Osteocyte (in vitro differentiated cells): ENCODE measurements at regions not wholly inside any gene's neighbourhood (a gene's known extent, or its start where the extent isn't known, plus 50 kb on each side); places are given as distances from the start of the nearest gene placed in this dataset.

Experiments used
- DNase-seq: peaks from one replicate; pipeline ENCODE4 v3.0.0; 2021; ENCODE audit warnings: mixed read lengths; ENCODE audit not compliant: unreplicated experiment; ENCODE audit errors: extremely low spot score
- H3K27ac Mint-ChIP-seq: one replicate; pipeline ENCODE4 v1.8.0; 2021; ENCODE audit warnings: mild to moderate bottlenecking, mixed read lengths; ENCODE audit not compliant: unreplicated experiment
- H3K27me3 Mint-ChIP-seq: one replicate; pipeline ENCODE4 v1.8.0; 2021; ENCODE audit warnings: mixed read lengths; ENCODE audit not compliant: unreplicated experiment
- H3K36me3 Mint-ChIP-seq: one replicate; pipeline ENCODE4 v1.8.0; 2021; ENCODE audit warnings: mixed read lengths; ENCODE audit not compliant: unreplicated experiment
- H3K4me1 Mint-ChIP-seq: one replicate; pipeline ENCODE4 v1.8.0; 2021; ENCODE audit warnings: mixed read lengths; ENCODE audit not compliant: unreplicated experiment
- H3K4me3 Mint-ChIP-seq: one replicate; pipeline ENCODE4 v1.8.0; 2021; ENCODE audit warnings: mild to moderate bottlenecking, moderate library complexity, mixed read lengths; ENCODE audit not compliant: unreplicated experiment
- H3K9me3 Mint-ChIP-seq: one replicate; pipeline ENCODE4 v1.8.0; 2021; ENCODE audit warnings: mixed read lengths; ENCODE audit not compliant: unreplicated experiment
- CTCF ChIP-seq: fragments of 200-600 bp; sonication (generic); IDR thresholded peaks from 2 replicates; pipeline ENCODE4 v1.5.0; 2021; ENCODE audit warnings: antibody characterized with exemption, mild to moderate bottlenecking, moderate library complexity

- no peaks in the 10 kb centered on the region for H3K36me3 Mint-ChIP-seq
- peaks cover 28% of the 10 kb centered on the region for H3K4me1 Mint-ChIP-seq
- no peak overlapping the region for H3K4me3 Mint-ChIP-seq
- DNase-seq = no peak
- H3K27me3 Mint-ChIP-seq = no peaks in the 10 kb centered on the region
- no peak for TF ChIP-seq CTCF
- peaks cover 16% of the 10 kb centered on the region for H3K9me3 Mint-ChIP-seq
- no peak overlapping the region for H3K27ac Mint-ChIP-seq
Observed at GRCh38 chr6:10278746-10279145, 136.1 kb downstream of the TFAP2A start.

- H3K27me3 Mint-ChIP-seq = no peaks in the 10 kb centered on the region
- no peaks in the 10 kb centered on the region for H3K36me3 Mint-ChIP-seq
- no peak for TF ChIP-seq CTCF
- H3K4me1 Mint-ChIP-seq = peaks cover 36% of the 10 kb centered on the region
- H3K4me3 Mint-ChIP-seq = no peak overlapping the region
- H3K27ac Mint-ChIP-seq = peak overlapping the region; percentile 84
- DNase-seq = no peak
- H3K9me3 Mint-ChIP-seq = peaks cover 16% of the 10 kb centered on the region
Observed at GRCh38 chr6:10276660-10277287, 138.1 kb downstream of the TFAP2A start.

GRCh38 chr6:10276106-10276505 lies 138.8 kb downstream of the TFAP2A start:
- TF ChIP-seq CTCF = no peak
- Mint-ChIP-seq H3K4me3 (no peak overlapping the region), H3K27me3 (no peaks in the 10 kb centered on the region), H3K27ac (peak overlapping the region; percentile 84), H3K9me3 (peaks cover 16% of the 10 kb centered on the region), H3K36me3 (no peaks in the 10 kb centered on the region), H3K4me1 (peaks cover 36% of the 10 kb centered on the region)
- no peak for DNase-seq

GRCh38 chr6:10272591-10272990 lies 142.3 kb downstream of the TFAP2A start:
- no peaks in the 10 kb centered on the region for H3K27me3 Mint-ChIP-seq
- H3K27ac Mint-ChIP-seq = no peak overlapping the region
- DNase-seq = no peak
- no peak for TF ChIP-seq CTCF
- H3K9me3 Mint-ChIP-seq = peaks cover 16% of the 10 kb centered on the region
- no peak overlapping the region for H3K4me3 Mint-ChIP-seq
- peaks cover 44% of the 10 kb centered on the region for H3K4me1 Mint-ChIP-seq
- H3K36me3 Mint-ChIP-seq = no peaks in the 10 kb centered on the region

- Mint-ChIP-seq H3K9me3 (peaks cover 16% of the 10 kb centered on the region), H3K4me3 (no peak overlapping the region), H3K4me1 (peaks cover 38% of the 10 kb centered on the region), H3K36me3 (no peaks in the 10 kb centered on the region), H3K27ac (no peak overlapping the region), H3K27me3 (no peaks in the 10 kb centered on the region)
- no peak for TF ChIP-seq CTCF
- DNase-seq = no peak
Observed at GRCh38 chr6:10271982-10272381, 142.9 kb downstream of the TFAP2A start.
